B cell (primary cell): ENCODE measurements at regions not wholly inside any gene's neighbourhood (a gene's known extent, or its start where the extent isn't known, plus 50 kb on each side); places are given as distances from the start of the nearest gene placed in this dataset.

Experiments used
- ATAC-seq: fragments of 200-7000 bp; cut with Tn5 transposase; one replicate; pipeline ENCODE4 v1.10.0; 2021; ENCODE audit warnings: low read depth, mild to moderate bottlenecking, moderate number of reproducible peaks, moderate library complexity
- CTCF ChIA-PET: fragments of 350-600 bp; sonication (Branson Sonifier 250); formaldehyde crosslinking; loops from one replicate; lab custom pipeline; 2021; ENCODE audit warnings: antibody characterized with exemption, inconsistent platforms; lab: Charles Lee
- POLR2A ChIA-PET: fragments of 350-600 bp; sonication (Branson Sonifier 250); formaldehyde crosslinking; loops from one replicate; lab custom pipeline; 2021; ENCODE audit warnings: antibody characterized with exemption; lab: Charles Lee
- DNase-seq: peaks from one replicate; pipeline ENCODE4 v3.0.0; 2013
- H2AFZ ChIP-seq: 2 replicates; pipeline ENCODE4 v1.6.1; 2012; ENCODE audit warnings: mild to moderate bottlenecking, low read depth, low read length; ENCODE audit not compliant: insufficient read depth, poor library complexity, severe bottlenecking
- H3K27ac ChIP-seq, 2 donors: 1 replicate in 1 of 2; 2 replicates in 1 of 2; pipeline ENCODE4 v1.5.1; 2012 to 2013; ENCODE audit warnings: low read length in 2 of 2, mild to moderate bottlenecking in 2 of 2, moderate library complexity in 1 of 2
- H3K27me3 ChIP-seq, 4 experiments: fragments of 200-600 bp in 1 of 4; sonication (generic) in 1 of 4; replicated peaks in 1 of 4; 1 replicate in 2 of 4; 2 replicates in 2 of 4; pipeline versions ENCODE4 v1.6.1 to v1.7.0; 2013 to 2016; ENCODE audit warnings: low read length in 3 of 4, mild to moderate bottlenecking in 2 of 4, mixed read lengths in 1 of 4, moderate library complexity in 1 of 4; ENCODE audit not compliant: insufficient read depth in 4 of 4, control insufficient read depth in 3 of 4; ENCODE audit errors: control extremely low read depth in 1 of 4
- H3K36me3 ChIP-seq, 2 experiments: replicated peaks in 1 of 2; 1 replicate in 1 of 2; 2 replicates in 1 of 2; pipeline versions ENCODE4 v1.6.1 to v1.7.1; 2013; ENCODE audit warnings: low read length in 1 of 2; ENCODE audit not compliant: insufficient read depth in 2 of 2, control insufficient read depth in 1 of 2; ENCODE audit errors: control extremely low read depth in 1 of 2, extremely low read depth in 1 of 2
- H3K4me1 ChIP-seq, 2 donors: fragments of 200-600 bp in 1 of 2; sonication (generic) in 1 of 2; 1 replicate in 1 of 2; 2 replicates in 1 of 2; pipeline versions ENCODE4 v1.5.1 to v1.6.1; 2013 to 2017; ENCODE audit warnings: low read length in 2 of 2; ENCODE audit not compliant: control insufficient read depth in 2 of 2, insufficient read depth in 2 of 2
- H3K4me2 ChIP-seq: replicated peaks from 2 replicates; pipeline ENCODE3; 2012; ENCODE audit warnings: mild to moderate bottlenecking, low read depth, low read length; ENCODE audit not compliant: poor library complexity, severe bottlenecking
- H3K4me3 ChIP-seq, 5 experiments: fragments of 200-600 bp in 1 of 5; sonication (generic) in 1 of 5; 1 replicate in 3 of 5; 2 replicates in 2 of 5; pipeline versions ENCODE4 v1.5.1 to v1.7.0; 2011 to 2016; ENCODE audit warnings: low read length in 4 of 5, mild to moderate bottlenecking in 4 of 5, low read depth in 2 of 5, control low read depth in 1 of 5, moderate library complexity in 1 of 5; ENCODE audit not compliant: insufficient read depth in 1 of 5; ENCODE audit errors: control extremely low read depth in 1 of 5, extremely low read depth in 1 of 5
- H3K79me2 ChIP-seq: fragments of 200-600 bp; sonication (generic); one replicate; pipeline ENCODE4 v1.6.0; 2016; ENCODE audit warnings: low read length; ENCODE audit not compliant: control insufficient read depth, insufficient read depth
- H3K9ac ChIP-seq: fragments of 200-600 bp; sonication (generic); 2 replicates; pipeline ENCODE4 v1.6.1; 2017; ENCODE audit warnings: mild to moderate bottlenecking, low read length, moderate library complexity
- H3K9me3 ChIP-seq, 3 donors: one replicate each; pipeline versions ENCODE4 v1.6.1 to v1.7.1; 2013; ENCODE audit warnings: low read length in 2 of 3; ENCODE audit not compliant: control insufficient read depth in 2 of 3, insufficient read depth in 1 of 3; ENCODE audit errors: control extremely low read depth in 1 of 3
- H4K20me1 ChIP-seq: 2 replicates; pipeline ENCODE4 v1.6.0; 2012; ENCODE audit warnings: mild to moderate bottlenecking, low read length; ENCODE audit not compliant: insufficient read depth, control insufficient read depth, poor library complexity, severe bottlenecking
- H3K27ac Mint-ChIP-seq: one replicate; pipeline ENCODE4 v1.8.0; 2021; ENCODE audit warnings: mixed read lengths
- H3K27me3 Mint-ChIP-seq: one replicate; pipeline ENCODE4 v1.8.0; 2021; ENCODE audit warnings: mixed read lengths
- H3K4me1 Mint-ChIP-seq: one replicate; pipeline ENCODE4 v1.8.0; 2021; ENCODE audit warnings: mixed read lengths
- H3K4me3 Mint-ChIP-seq: one replicate; pipeline ENCODE4 v1.8.0; 2021; ENCODE audit warnings: mixed read lengths
- H3K9me3 Mint-ChIP-seq: one replicate; pipeline ENCODE4 v1.8.0; 2022; ENCODE audit warnings: mixed read lengths; ENCODE audit not compliant: insufficient read depth
- CTCF ChIP-seq: fragments of 200-600 bp; IDR thresholded peaks from one replicate; pipeline ENCODE4 v1.8.0; 2022; ENCODE audit warnings: antibody characterized with exemption, mild to moderate bottlenecking
- EZH2 ChIP-seq: IDR thresholded peaks from 2 replicates; pipeline ENCODE4 v1.6.1; 2012; ENCODE audit warnings: borderline replicate concordance, low read depth, mild to moderate bottlenecking, moderate library complexity, low read length; ENCODE audit not compliant: insufficient read depth, poor library complexity, severe bottlenecking
- WGBS: methylation state at CpG from one replicate; pipeline ENCODE4 v1.1.5; 2013; ENCODE audit warnings: missing lambda C conversion rate; ENCODE audit not compliant: insufficient coverage; 5-methylcytosine and 5-hydroxymethylcytosine counted together
- intact Hi-C: fragments of 100-400 bp; cut with micrococcal nuclease; formaldehyde crosslinking; loops from one replicate; pipeline ENCODE4 v1.10.0; 2022

DNA sequence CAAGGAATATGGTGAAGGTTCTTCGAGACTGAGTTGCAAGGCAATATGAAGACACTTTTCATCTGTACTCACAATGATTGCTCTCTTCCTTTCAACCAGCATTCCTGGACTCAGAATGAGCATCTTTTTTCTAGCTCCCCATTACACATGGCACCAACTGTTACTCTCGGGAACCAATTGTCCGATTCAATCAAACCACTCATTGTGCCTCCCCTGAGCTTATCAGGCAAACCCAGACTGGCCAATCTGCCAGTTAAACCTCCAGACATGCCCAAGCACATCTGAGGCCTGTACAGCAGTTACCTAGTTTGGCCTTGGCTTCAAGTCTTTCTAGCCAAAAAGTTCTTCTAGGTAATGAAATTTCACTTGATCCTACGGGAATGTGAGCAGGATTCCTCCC, 164.1 kb downstream of the ID4 start:
- Mint-ChIP-seq H3K4me1 (no peaks in the 10 kb centered on the region), H3K27ac (no peak overlapping the region), H3K9me3 (peaks cover 6% of the 10 kb centered on the region), H3K27me3 (no peaks in the 10 kb centered on the region), H3K4me3 (no peak overlapping the region)
- ATAC-seq (no peak), DNase-seq (no peak)
- Histone ChIP-seq H4K20me1 (no peaks in the 10 kb centered on the region), H3K79me2 (no peaks in the 10 kb centered on the region), H3K9me3 (peaks cover 0 to 4% (median 4%) of the 10 kb centered on the region in 3 donors), H2AFZ (no peak overlapping the region), H3K4me1 (no peaks in the 10 kb centered on the region), H3K9ac (no peak overlapping the region), H3K4me2 (no peak overlapping the region), H3K27me3 (no peaks in the 10 kb centered on the region), H3K36me3 (no peaks in the 10 kb centered on the region), H3K27ac (no peak overlapping the region), H3K4me3 (no peak overlapping the region)
- POLR2A ChIA-PET: no interaction called here
- WGBS: 98% methylated on average over 4 of the region's 4 CpGs
- intact Hi-C loops: no loop called here
- CTCF ChIA-PET: no interaction called here
- no peak for TF ChIP-seq CTCF
- TF ChIP-seq EZH2: no peak

- no peaks in the 10 kb centered on the region for H3K4me1 Mint-ChIP-seq
- H3K27me3 Mint-ChIP-seq: no peaks in the 10 kb centered on the region
- TF ChIP-seq CTCF (no peak), EZH2 (no peak)
- no peaks in the 10 kb centered on the region for H3K36me3 ChIP-seq
- no peak overlapping the region for H3K9ac ChIP-seq
- H3K9me3 Mint-ChIP-seq: no peaks in the 10 kb centered on the region
- H3K4me1 ChIP-seq: no peaks in the 10 kb centered on the region
- H2AFZ ChIP-seq: no peak overlapping the region
- intact Hi-C loops: no loop called here
- no peak overlapping the region for H3K4me2 ChIP-seq
- no peaks in the 10 kb centered on the region for H3K27me3 ChIP-seq
- ChIA-PET CTCF (no interaction called here), POLR2A (no interaction called here)
- no peak overlapping the region for H3K27ac ChIP-seq
- WGBS: no CpG with 5 or more reads among the region's 2 CpGs
- H3K4me3 Mint-ChIP-seq: no peak overlapping the region
- H3K4me3 ChIP-seq: no peak overlapping the region
- DNase-seq (no peak), ATAC-seq (no peak)
- H3K9me3 ChIP-seq: no peaks in the 10 kb centered on the region
- H3K79me2 ChIP-seq: no peaks in the 10 kb centered on the region
- no peaks in the 10 kb centered on the region for H4K20me1 ChIP-seq
- no peak overlapping the region for H3K27ac Mint-ChIP-seq
Measured at GRCh38 chr6:20006037-20006436, 168.9 kb downstream of the ID4 start.
